MG63 (cell line): ENCODE measurements at regions not wholly inside any gene's neighbourhood (a gene's known extent, or its start where the extent isn't known, plus 50 kb on each side); places are given as distances from the start of the nearest gene placed in this dataset.
"Not testable (repeated sequence)": the region's sequence is repeated elsewhere in the genome, so short reads cannot be mapped to it uniquely, and the experiment has no call there.

Experiments used
- DNase-seq: peaks from one replicate; pipeline ENCODE4 v3.0.0-alpha.2; 2020
- H3K27me3 ChIP-seq: fragments of 250-450 bp; sonication (Bioruptor Pico); 2 replicates; pipeline ENCODE4 v1.5.1; 2020; ENCODE audit warnings: mild to moderate bottlenecking, moderate library complexity
- H3K36me3 ChIP-seq: fragments of 250-450 bp; sonication (Bioruptor Pico); 2 replicates; pipeline ENCODE4 v1.5.1; 2020; ENCODE audit warnings: mild to moderate bottlenecking, moderate library complexity
- H3K4me3 ChIP-seq: fragments of 250-450 bp; sonication (Bioruptor Pico); 2 replicates; pipeline ENCODE4 v1.5.1; 2020; ENCODE audit warnings: mild to moderate bottlenecking, moderate library complexity
- H3K9me3 ChIP-seq: fragments of 250-450 bp; sonication (Bioruptor Pico); 2 replicates; pipeline ENCODE4 v1.5.1; 2020; ENCODE audit warnings: mild to moderate bottlenecking, moderate library complexity

DNA sequence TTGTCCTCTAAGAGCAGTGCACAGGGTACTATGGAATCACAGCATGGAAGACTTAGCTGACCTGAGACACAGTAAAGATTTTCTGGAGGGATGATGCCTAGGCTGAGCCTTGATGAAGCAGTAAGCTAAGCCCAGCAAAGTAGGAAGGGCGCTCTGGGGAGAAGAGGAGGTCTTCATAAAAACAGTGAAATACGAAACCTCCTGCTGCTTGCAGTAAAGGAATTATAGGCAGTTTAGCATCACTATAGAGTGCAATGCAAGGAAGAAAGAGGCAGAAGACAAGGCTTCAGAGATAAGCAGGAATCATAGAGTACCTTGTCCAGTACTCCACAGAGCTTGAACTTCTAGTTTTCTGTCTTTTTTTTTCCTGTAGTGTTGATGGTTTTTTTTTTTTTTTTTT lies 555.7 kb upstream of the CADM1 start:
- no peak overlapping the region for H3K4me3 ChIP-seq
- H3K36me3 ChIP-seq: no peaks in the 10 kb centered on the region
- DNase-seq: no peak
- H3K9me3 ChIP-seq: no peaks in the 10 kb centered on the region
- peaks cover 11% of the 10 kb centered on the region for H3K27me3 ChIP-seq

DNA sequence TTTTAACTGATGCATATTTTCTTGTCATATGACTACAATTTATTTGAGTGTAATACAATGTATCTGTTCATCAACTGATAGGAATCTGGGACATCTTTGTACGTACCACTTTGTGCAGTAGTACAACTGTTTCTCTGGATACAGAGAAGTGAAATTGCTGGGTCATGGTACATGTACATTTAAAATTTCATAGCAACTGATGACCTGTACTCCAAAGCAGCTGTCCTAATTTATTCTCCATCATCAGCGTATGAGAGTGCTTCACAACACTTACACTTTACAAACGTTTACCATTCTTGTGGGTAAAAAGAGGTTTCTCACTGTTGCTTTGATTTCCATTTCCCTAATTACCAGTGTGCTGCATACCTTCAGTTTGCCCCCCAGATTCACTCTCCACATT lies 552.8 kb upstream of the CADM1 start:
- H3K9me3 ChIP-seq: no peaks in the 10 kb centered on the region

DNA sequence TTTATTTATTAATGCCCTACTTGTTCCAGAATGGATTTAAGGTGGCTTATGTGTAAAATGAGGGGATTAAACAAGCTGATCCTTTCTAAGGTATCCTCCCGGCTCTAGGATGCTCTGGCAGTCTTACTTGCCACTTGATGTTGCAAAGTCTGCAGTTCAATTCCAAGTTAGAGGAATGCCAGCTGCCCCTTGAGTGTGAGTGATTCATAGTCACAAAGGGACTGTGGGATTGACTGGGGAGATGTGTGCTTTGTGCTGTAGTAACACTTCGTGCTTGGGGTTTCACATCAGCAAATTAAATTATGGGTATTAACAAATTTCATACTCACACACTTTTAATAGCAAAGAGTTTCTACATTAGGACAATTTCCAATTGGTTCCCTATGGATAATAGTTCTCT lies 550.8 kb upstream of the CADM1 start:
- Histone ChIP-seq H3K36me3 (no peaks in the 10 kb centered on the region), H3K9me3 (no peaks in the 10 kb centered on the region), H3K4me3 (no peak overlapping the region), H3K27me3 (peaks cover 11% of the 10 kb centered on the region)
- no peak for DNase-seq

More for the DNA sequence above, 552.8 kb upstream of the CADM1 start:
- Histone ChIP-seq H3K4me3 (no peak overlapping the region), H3K27me3 (peaks cover 11% of the 10 kb centered on the region), H3K36me3 (no peaks in the 10 kb centered on the region)
- DNase-seq: no peak

- Histone ChIP-seq H3K9me3 (no peaks in the 10 kb centered on the region), H3K27me3 (peaks cover 11% of the 10 kb centered on the region), H3K4me3 (no peak overlapping the region), H3K36me3 (no peaks in the 10 kb centered on the region)
- DNase-seq: no peak
Measured at GRCh38 chr11:116053548-116053919, 549.3 kb upstream of the CADM1 start.

DNA sequence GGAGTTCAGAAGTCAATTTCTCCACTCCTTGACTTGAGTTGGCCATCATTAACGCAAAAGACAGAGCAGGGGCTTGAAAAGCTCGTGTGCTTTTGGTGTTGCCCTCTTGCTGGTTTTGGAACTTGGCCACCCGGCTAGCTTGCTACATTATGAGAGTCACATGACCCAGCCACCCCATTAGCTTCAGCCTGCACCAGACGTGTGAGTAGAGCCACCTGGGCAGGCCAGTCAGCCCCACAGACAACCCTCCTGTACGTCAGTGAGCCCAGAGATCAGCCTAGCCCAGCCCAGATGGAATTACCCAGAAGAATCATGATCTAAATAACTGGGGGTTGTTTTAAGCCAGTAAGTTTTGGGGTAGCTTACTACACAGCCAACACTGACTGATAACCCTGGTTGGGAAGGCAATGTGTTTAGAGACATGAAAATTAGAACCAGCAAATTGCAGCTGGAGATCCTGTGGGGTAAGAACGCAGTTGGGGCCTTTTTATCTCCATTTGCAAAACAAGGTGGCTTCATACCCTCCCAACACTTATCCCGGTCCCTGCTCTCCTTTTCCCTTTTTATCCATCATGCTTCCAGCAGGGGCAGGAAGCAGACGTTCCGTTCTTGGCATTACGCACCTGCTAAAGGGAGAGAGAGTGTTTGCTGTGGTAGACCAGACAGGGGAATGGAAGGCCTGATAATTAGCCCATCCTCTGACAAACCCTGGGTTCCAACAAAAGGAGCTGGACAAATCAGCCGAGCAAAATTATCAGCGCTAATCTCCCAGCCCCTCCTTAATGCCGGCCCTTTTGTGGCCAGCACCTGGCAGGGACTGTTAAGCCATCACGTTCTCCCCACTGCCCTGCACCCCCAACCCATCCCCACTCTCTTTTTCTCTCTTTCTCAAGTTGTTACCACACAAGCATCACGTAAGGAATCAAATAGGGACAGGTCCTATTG lies 548.7 kb upstream of the CADM1 start:
- no peak overlapping the region for H3K4me3 ChIP-seq
- H3K36me3 ChIP-seq: no peaks in the 10 kb centered on the region
- no peaks in the 10 kb centered on the region for H3K9me3 ChIP-seq
- peaks cover 11% of the 10 kb centered on the region for H3K27me3 ChIP-seq
- no peak for DNase-seq

- peaks cover 8% of the 10 kb centered on the region; the same call in 1 of the 2 replicates for H3K27me3 ChIP-seq
- no peak for DNase-seq
- no peaks in the 10 kb centered on the region for H3K36me3 ChIP-seq
- H3K9me3 ChIP-seq: no peaks in the 10 kb centered on the region
- no peak overlapping the region for H3K4me3 ChIP-seq
Measured at GRCh38 chr11:116051494-116051893, 547.3 kb upstream of the CADM1 start.

- Histone ChIP-seq H3K36me3 (no peaks in the 10 kb centered on the region), H3K9me3 (no peaks in the 10 kb centered on the region), H3K27me3 (no peaks in the 10 kb centered on the region), H3K4me3 (no peak overlapping the region)
- DNase-seq: no peak
Measured at GRCh38 chr11:116049383-116049782, 545.2 kb upstream of the CADM1 start.

DNA sequence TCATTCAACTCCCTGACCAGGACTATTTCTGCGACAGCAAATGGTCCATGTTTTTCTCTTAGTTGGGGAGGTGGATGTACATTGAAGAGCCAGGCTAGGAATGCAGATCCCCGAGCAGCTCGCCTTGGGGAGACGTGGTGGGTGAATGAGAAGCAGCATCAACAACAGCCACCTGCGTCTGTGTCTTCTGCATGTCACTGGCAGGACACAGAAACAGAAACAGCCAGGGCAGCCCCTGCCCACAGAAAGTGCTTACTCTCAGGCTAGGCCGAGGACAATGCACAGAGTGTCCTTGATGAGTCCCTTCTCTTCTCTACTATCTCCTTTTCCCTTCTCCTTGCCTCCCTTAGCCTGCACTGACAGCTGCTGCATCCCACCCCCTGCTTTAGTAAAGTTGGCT lies 541.9 kb upstream of the CADM1 start:
- H3K36me3 ChIP-seq: no peaks in the 10 kb centered on the region
- H3K4me3 ChIP-seq: no peak overlapping the region
- H3K27me3 ChIP-seq: no peaks in the 10 kb centered on the region
- no peaks in the 10 kb centered on the region for H3K9me3 ChIP-seq
- no peak for DNase-seq

DNA sequence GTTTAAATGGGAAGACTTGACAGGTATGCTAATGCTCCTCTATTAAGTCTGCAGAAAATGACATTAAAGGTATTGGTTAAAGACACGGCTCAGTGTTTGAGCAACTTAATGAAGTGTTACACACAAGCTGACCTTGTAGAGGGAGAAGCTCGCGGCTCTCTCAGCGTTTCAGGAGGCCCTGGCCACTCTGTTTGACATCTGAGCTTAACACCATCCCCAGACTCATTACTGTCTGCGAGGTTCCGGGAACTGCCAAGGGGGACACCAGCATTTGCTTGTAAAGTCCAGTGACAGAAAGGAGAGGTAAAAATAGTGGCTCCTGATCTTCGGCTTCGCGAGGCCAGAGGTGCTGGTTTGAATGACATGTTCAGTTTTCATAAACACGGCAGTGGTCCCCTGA lies 540.7 kb upstream of the CADM1 start:
- Histone ChIP-seq H3K4me3 (no peak overlapping the region), H3K36me3 (no peaks in the 10 kb centered on the region), H3K9me3 (no peaks in the 10 kb centered on the region), H3K27me3 (no peaks in the 10 kb centered on the region)
- DNase-seq: no peak

DNA sequence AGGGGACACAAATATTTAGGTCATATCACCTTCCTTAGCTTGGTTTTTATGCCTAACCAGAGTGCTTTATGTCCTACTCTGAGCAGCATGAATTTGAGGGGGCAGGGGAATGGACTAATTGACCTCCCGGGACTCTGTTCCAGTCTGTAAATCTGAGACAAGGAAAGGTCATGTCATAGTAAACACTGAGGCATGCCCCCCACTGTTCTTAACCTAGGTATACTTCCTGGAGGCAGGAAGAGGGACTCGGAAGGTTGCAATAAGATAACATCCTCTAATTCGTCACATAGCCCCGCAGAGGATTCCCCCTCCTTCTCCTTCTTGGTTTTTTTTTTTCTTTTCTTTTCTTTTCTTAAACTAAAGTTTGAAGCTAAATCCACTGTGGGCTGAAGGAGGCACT lies 540.3 kb upstream of the CADM1 start:
- H3K27me3 ChIP-seq: no peaks in the 10 kb centered on the region
- H3K36me3 ChIP-seq: no peaks in the 10 kb centered on the region
- no peak for DNase-seq
- H3K4me3 ChIP-seq: no peak overlapping the region
- H3K9me3 ChIP-seq: no peaks in the 10 kb centered on the region

- no peak for DNase-seq
- Histone ChIP-seq H3K27me3 (no peaks in the 10 kb centered on the region), H3K4me3 (no peak overlapping the region), H3K36me3 (no peaks in the 10 kb centered on the region), H3K9me3 (no peaks in the 10 kb centered on the region)
Measured at GRCh38 chr11:116043857-116044256, 539.6 kb upstream of the CADM1 start.

DNA sequence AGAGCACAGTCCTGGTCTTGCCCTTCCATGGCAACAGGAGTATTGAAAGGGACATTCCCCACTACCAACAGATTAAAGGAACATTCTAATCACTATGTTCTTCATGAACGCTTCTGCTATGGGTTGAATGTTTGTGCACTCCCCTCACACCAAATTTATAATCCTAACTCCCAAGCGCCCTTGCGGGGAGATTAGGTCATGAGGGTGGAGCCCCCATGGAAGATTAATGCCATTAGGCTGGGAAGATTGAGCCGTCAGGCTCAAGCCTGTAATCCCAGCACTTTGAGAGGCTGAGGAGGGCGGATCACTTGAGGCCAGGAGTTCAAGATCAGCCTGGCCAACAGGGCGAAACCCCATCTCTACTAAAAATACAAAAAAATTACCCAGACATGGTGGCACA lies 538.8 kb upstream of the CADM1 start:
- not testable (repeated sequence) for H3K4me3 ChIP-seq, H3K36me3 ChIP-seq, H3K27me3 ChIP-seq, H3K9me3 ChIP-seq, DNase-seq

- Histone ChIP-seq H3K27me3 (no peaks in the 10 kb centered on the region), H3K9me3 (no peaks in the 10 kb centered on the region), H3K36me3 (no peaks in the 10 kb centered on the region), H3K4me3 (no peak overlapping the region)
- DNase-seq: no peak
Measured at GRCh38 chr11:116042146-116042545, 537.9 kb upstream of the CADM1 start.

DNA sequence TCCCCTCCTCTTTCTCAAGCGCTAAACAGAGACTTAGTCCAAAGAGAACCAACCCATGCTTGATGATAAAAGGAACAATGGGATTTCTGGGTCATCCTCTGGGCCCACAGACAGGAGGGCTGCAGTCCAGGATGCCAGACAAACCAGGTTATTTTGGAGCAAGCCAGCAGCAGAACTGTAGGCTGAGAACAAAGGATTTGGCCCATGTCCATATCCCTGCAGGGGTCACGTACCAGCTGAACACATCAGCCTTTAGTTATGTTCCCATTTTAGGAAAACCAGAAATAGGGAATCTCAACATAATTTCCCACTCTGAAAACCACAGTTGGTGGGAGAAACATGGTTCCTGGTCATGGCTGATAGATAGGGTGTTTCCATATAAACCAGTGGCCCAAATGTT lies 533.6 kb upstream of the CADM1 start:
- H3K4me3 ChIP-seq: no peak overlapping the region
- no peaks in the 10 kb centered on the region for H3K36me3 ChIP-seq
- no peaks in the 10 kb centered on the region for H3K27me3 ChIP-seq
- no peaks in the 10 kb centered on the region for H3K9me3 ChIP-seq
- peak; percentile 13 for DNase-seq

DNA sequence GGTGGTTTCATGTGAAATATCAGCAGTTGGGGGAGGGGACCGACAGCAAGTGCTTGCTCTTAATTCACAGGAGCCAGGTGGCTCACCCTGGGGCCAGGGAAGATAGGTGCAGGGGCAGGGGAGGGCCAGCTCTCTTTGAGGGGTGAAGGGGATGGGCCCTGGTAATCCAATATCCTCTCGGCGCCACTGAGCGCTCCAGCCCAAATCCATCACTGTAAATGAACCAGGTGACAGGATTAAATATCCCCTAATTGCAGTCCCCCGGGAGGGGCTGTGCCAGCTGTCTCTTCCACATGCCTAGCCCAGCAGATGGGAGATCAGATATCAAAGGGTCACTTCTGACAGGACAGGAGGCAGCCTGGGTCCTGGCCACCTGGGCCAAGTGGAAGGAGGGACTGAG lies 531.8 kb upstream of the CADM1 start:
- Histone ChIP-seq H3K36me3 (no peaks in the 10 kb centered on the region), H3K27me3 (no peaks in the 10 kb centered on the region), H3K4me3 (no peak overlapping the region), H3K9me3 (no peaks in the 10 kb centered on the region)
- DNase-seq: no peak

GRCh38 chr11:116033931-116034553 lies 529.8 kb upstream of the CADM1 start:
- no peaks in the 10 kb centered on the region for H3K36me3 ChIP-seq
- DNase-seq: no peak
- H3K4me3 ChIP-seq: no peak overlapping the region
- H3K9me3 ChIP-seq: no peaks in the 10 kb centered on the region
- no peaks in the 10 kb centered on the region for H3K27me3 ChIP-seq

DNA sequence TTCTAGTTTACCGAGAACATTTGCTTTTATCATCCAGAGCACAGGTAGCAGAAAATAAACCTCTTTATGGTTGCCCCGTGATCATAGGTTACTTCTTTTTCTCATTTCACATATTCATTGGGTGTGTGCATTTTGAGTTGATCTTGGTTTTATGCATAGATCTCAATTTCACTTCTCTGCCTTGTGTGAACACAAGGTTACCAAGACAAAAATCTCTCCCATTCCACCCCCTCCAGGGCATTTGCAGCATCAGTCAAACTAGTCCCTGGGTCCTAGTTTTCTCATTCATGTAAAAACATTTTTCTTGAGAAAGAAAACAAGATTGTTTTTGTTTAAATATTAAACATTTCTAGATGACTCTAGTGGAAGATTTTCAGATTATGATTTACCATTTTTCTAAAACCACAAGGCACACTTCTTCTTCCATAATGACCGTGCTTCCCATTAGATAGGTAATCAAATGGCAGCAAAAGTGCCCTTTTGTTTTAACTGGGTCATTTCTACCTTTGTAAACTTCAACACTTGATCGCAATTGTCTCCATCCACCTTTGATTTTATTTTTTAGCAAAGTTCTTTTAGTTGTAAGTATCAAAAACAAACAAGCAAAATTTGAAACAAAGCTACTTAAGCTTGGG lies 526.6 kb upstream of the CADM1 start:
- no peak overlapping the region for H3K4me3 ChIP-seq
- H3K36me3 ChIP-seq: no peaks in the 10 kb centered on the region
- no peaks in the 10 kb centered on the region for H3K27me3 ChIP-seq
- DNase-seq: no peak
- no peaks in the 10 kb centered on the region for H3K9me3 ChIP-seq

DNA sequence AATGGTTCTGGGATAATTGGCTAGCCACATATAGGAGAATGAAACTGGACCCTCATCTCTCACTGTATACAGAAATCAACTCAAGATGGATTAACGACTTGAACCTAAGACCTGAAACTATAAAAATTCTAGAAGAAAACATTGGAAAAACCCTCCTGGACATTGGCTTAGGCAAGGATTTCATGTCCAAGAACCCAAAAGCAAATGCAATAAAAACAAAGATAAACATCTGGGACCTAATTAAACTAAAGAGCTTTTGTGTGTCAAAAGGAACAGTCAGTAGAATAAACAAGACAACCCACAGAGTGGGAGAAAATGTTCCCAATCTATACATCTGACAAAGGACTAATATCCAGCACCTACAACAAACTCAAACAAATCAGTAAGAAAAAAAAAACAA lies 524.3 kb upstream of the CADM1 start:
- H3K9me3 ChIP-seq, H3K27me3 ChIP-seq, DNase-seq, H3K4me3 ChIP-seq, H3K36me3 ChIP-seq: not testable (repeated sequence)
